ENCODE measurements at regions not wholly inside any gene's neighbourhood (a gene's known extent, or its start where the extent isn't known, plus 50 kb on each side); places are given as distances from the start of the nearest gene placed in this dataset.

DNA sequence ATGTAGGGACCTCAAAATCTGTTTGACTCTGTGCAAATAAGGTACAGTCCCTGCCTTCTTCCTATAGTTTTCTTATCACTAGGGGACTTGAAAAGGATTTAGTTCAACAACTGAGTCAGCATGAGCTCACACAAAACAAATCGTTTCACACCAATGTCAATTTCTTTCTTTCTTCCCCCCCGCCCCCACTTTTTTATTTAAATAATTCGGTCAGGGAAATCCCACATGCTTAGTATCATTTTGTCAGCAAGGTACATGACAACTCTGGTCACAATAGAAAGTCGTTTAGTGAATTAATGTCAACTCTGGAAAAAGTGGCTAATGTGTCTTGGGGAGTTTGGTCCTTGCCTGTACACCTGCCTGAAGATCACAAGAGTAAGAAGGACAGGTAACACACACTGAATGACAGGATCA lies 232.2 kb upstream of the PLEKHG7 start (continued):
- TF ChIP-seq, protein P1, sequence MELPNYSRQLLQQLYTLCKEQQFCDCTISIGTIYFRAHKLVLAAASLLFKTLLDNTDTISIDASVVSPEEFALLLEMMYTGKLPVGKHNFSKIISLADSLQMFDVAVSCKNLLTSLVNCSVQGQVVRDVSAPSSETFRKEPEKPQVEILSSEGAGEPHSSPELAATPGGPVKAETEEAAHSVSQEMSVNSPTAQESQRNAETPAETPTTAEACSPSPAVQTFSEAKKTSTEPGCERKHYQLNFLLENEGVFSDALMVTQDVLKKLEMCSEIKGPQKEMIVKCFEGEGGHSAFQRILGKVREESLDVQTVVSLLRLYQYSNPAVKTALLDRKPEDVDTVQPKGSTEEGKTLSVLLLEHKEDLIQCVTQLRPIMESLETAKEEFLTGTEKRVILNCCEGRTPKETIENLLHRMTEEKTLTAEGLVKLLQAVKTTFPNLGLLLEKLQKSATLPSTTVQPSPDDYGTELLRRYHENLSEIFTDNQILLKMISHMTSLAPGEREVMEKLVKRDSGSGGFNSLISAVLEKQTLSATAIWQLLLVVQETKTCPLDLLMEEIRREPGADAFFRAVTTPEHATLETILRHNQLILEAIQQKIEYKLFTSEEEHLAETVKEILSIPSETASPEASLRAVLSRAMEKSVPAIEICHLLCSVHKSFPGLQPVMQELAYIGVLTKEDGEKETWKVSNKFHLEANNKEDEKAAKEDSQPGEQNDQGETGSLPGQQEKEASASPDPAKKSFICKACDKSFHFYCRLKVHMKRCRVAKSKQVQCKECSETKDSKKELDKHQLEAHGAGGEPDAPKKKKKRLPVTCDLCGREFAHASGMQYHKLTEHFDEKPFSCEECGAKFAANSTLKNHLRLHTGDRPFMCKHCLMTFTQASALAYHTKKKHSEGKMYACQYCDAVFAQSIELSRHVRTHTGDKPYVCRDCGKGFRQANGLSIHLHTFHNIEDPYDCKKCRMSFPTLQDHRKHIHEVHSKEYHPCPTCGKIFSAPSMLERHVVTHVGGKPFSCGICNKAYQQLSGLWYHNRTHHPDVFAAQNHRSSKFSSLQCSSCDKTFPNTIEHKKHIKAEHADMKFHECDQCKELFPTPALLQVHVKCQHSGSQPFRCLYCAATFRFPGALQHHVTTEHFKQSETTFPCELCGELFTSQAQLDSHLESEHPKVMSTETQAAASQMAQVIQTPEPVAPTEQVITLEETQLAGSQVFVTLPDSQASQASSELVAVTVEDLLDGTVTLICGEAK (IDR thresholded peaks at IDR 0.05; ENCODE audit: borderline replicate concordance): no peak
- TF ChIP-seq, protein P2, sequence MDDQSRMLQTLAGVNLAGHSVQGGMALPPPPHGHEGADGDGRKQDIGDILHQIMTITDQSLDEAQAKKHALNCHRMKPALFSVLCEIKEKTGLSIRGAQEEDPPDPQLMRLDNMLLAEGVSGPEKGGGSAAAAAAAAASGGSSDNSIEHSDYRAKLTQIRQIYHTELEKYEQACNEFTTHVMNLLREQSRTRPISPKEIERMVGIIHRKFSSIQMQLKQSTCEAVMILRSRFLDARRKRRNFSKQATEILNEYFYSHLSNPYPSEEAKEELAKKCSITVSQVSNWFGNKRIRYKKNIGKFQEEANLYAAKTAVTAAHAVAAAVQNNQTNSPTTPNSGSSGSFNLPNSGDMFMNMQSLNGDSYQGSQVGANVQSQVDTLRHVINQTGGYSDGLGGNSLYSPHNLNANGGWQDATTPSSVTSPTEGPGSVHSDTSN (IDR thresholded peaks at IDR 0.05; ENCODE audit: insufficient replicate concordance, low read depth, low read length): no peak
- TF ChIP-seq TARDBP (IDR thresholded peaks at IDR 0.05; ENCODE audit: borderline replicate concordance) (no peak), ZBED1 (IDR thresholded peaks at IDR 0.05; ENCODE audit: borderline replicate concordance) (peak; percentile 73; the same call in 1 of the 2 replicates), GATAD2B (conservative IDR thresholded peaks at IDR 0.05; ENCODE audit: low read depth) (no peak), YBX1 (IDR thresholded peaks at IDR 0.05) (no peak), MYB (IDR thresholded peaks at IDR 0.05; ENCODE audit: borderline replicate concordance, low read depth, low read length) (no peak), BRCA1 (IDR thresholded peaks at IDR 0.05; ENCODE audit: low read depth, low read length) (no peak), PML (IDR thresholded peaks at IDR 0.05; ENCODE audit: low read length) (peak; percentile 78), ZSCAN29 (IDR thresholded peaks at IDR 0.05) (no peak), MEF2A (IDR thresholded peaks at IDR 0.05; ENCODE audit: insufficient read depth, low read depth, low read length) (peak; percentile 57; the same call in 1 of the 2 replicates), NR2C2 (IDR thresholded peaks at IDR 0.05; ENCODE audit: borderline replicate concordance, control insufficient read depth, insufficient read length, low read depth) (no peak), BACH1 (IDR thresholded peaks at IDR 0.05; ENCODE audit: borderline replicate concordance) (peak; percentile 46; the same call in 1 of the 2 replicates), JUND (IDR thresholded peaks at IDR 0.05; ENCODE audit: low read depth, low read length) (peak; percentile 37; the same call in 1 of the 2 replicates), CTCF (IDR thresholded peaks at IDR 0.05 in 2 of 3, conservative IDR thresholded peaks at IDR 0.05 in 1 of 3; ENCODE audit: control insufficient read depth in 2 of 3, extremely low read depth in 1 of 3, insufficient read depth in 1 of 3, low read depth in 3 of 3, low read length in 3 of 3) (no peak), FOS (IDR thresholded peaks at IDR 0.05; ENCODE audit: borderline replicate concordance, extremely low read depth, insufficient read length) (no peak)
- TF ChIP-seq, protein P3, sequence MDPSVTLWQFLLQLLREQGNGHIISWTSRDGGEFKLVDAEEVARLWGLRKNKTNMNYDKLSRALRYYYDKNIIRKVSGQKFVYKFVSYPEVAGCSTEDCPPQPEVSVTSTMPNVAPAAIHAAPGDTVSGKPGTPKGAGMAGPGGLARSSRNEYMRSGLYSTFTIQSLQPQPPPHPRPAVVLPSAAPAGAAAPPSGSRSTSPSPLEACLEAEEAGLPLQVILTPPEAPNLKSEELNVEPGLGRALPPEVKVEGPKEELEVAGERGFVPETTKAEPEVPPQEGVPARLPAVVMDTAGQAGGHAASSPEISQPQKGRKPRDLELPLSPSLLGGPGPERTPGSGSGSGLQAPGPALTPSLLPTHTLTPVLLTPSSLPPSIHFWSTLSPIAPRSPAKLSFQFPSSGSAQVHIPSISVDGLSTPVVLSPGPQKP (IDR thresholded peaks at IDR 0.05; ENCODE audit: low read depth, low read length): no peak
- TF ChIP-seq, protein P4, sequence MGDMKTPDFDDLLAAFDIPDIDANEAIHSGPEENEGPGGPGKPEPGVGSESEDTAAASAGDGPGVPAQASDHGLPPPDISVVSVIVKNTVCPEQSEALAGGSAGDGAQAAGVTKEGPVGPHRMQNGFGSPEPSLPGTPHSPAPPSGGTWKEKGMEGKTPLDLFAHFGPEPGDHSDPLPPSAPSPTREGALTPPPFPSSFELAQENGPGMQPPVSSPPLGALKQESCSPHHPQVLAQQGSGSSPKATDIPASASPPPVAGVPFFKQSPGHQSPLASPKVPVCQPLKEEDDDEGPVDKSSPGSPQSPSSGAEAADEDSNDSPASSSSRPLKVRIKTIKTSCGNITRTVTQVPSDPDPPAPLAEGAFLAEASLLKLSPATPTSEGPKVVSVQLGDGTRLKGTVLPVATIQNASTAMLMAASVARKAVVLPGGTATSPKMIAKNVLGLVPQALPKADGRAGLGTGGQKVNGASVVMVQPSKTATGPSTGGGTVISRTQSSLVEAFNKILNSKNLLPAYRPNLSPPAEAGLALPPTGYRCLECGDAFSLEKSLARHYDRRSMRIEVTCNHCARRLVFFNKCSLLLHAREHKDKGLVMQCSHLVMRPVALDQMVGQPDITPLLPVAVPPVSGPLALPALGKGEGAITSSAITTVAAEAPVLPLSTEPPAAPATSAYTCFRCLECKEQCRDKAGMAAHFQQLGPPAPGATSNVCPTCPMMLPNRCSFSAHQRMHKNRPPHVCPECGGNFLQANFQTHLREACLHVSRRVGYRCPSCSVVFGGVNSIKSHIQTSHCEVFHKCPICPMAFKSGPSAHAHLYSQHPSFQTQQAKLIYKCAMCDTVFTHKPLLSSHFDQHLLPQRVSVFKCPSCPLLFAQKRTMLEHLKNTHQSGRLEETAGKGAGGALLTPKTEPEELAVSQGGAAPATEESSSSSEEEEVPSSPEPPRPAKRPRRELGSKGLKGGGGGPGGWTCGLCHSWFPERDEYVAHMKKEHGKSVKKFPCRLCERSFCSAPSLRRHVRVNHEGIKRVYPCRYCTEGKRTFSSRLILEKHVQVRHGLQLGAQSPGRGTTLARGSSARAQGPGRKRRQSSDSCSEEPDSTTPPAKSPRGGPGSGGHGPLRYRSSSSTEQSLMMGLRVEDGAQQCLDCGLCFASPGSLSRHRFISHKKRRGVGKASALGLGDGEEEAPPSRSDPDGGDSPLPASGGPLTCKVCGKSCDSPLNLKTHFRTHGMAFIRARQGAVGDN (IDR thresholded peaks at IDR 0.05): peak; percentile 71; the same call in 1 of the 2 replicates

Measured in GM12878 (cell line).